Breast epithelium (tissue), 4 donors: ENCODE measurements at regions not wholly inside any gene's neighbourhood (a gene's known extent, or its start where the extent isn't known, plus 50 kb on each side); places are given as distances from the start of the nearest gene placed in this dataset.

ENCODE experiments used
- DNase-seq, 2 donors: peaks; one replicate each; pipeline ENCODE4 v3.0.0-alpha.2; 2019; ENCODE audit warnings: low spot score in 2 of 2
- H3K27ac ChIP-seq, 2 donors: fragments of 200-600 bp; sonication (generic) in 1 of 2; one replicate each; pipeline ENCODE4 v1.5.1; 2016 to 2019; ENCODE audit warnings: mild to moderate bottlenecking in 1 of 2
- H3K27me3 ChIP-seq, 2 donors: fragments of 200-600 bp; sonication (generic) in 1 of 2; one replicate each; pipeline versions ENCODE4 v1.5.1 to v1.6.0; 2017 to 2019; ENCODE audit warnings: control low read depth in 1 of 2, mild to moderate bottlenecking in 1 of 2
- H3K36me3 ChIP-seq: fragments of 200-600 bp; one replicate; pipeline ENCODE4 v1.5.1; 2019
- H3K4me1 ChIP-seq, 2 donors: fragments of 200-600 bp; sonication (generic); one replicate each; pipeline ENCODE4 v1.5.1; 2016 to 2019; ENCODE audit warnings: control low read depth in 1 of 2
- H3K4me3 ChIP-seq, 3 donors: fragments of 200-600 bp; sonication (generic); 1 replicate in 2 of 3; 2 replicates in 1 of 3; pipeline ENCODE4 v1.5.1; 2016 to 2019; ENCODE audit warnings: mild to moderate bottlenecking in 3 of 3, moderate library complexity in 2 of 3
- H3K9me3 ChIP-seq, 2 donors: fragments of 200-600 bp; sonication (generic) in 1 of 2; one replicate each; pipeline ENCODE4 v1.5.1; 2016 to 2019; ENCODE audit warnings: control low read depth in 1 of 2
- POLR2A ChIP-seq: fragments of 450-650 bp; IDR thresholded peaks from one replicate; pipeline ENCODE4 v1.6.1; 2016; ENCODE audit warnings: antibody characterized with exemption, mild to moderate bottlenecking, moderate library complexity
- POLR2AphosphoS5 ChIP-seq, 3 donors: sonication (generic); formaldehyde crosslinking; IDR thresholded peaks; one replicate each; pipeline ENCODE4 v1.6.1; 2017; ENCODE audit warnings: antibody characterized with exemption in 3 of 3
- intact Hi-C: fragments of 100-400 bp; cut with DNase I; formaldehyde crosslinking; loops from one replicate; pipeline ENCODE4 v1.15.1; 2023; ENCODE audit warnings: low total_unique reads
- TF ChIP-seq, protein P1 (sequence below), 3 donors: fragments of 450-650 bp; IDR thresholded peaks; one replicate each; pipeline ENCODE4 v1.5.1; 2016 to 2017; ENCODE audit warnings: antibody characterized with exemption in 3 of 3, mild to moderate bottlenecking in 3 of 3, moderate library complexity in 3 of 3

DNA sequence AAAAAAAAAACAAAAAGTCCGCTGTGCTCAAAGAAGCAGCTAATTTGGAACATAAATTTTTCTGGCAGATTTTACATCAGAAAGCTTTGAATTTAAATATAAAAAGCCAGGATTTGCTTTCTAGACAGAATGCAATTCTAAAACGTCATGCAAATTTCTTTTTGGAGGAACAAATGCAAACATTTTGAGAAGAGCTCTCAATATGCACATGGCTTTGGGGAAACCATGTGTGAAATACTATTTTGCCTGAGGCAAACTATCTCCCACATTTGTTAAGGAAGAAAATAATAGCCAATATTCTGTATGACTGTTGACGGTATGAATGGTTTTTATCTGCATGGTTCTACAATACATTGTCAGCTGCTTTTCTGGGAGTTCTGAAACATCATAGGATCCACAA is 320.0 kb upstream of the PSMD7 start:
- Histone ChIP-seq H3K27me3 (peaks cover 0 to 6% of the 10 kb centered on the region in 2 donors), H3K4me1 (no peaks in the 10 kb centered on the region), H3K9me3 (peaks cover 0 to 9% of the 10 kb centered on the region in 2 donors), H3K36me3 (no peaks in the 10 kb centered on the region), H3K4me3 (no peak overlapping the region), H3K27ac (no peak overlapping the region)
- intact Hi-C loops, result no loop called here
- no peak for DNase-seq
- TF ChIP-seq POLR2A (no peak), POLR2AphosphoS5 (IDR thresholded peaks at IDR 0.05) (no peak)
- TF ChIP-seq, protein P1, sequence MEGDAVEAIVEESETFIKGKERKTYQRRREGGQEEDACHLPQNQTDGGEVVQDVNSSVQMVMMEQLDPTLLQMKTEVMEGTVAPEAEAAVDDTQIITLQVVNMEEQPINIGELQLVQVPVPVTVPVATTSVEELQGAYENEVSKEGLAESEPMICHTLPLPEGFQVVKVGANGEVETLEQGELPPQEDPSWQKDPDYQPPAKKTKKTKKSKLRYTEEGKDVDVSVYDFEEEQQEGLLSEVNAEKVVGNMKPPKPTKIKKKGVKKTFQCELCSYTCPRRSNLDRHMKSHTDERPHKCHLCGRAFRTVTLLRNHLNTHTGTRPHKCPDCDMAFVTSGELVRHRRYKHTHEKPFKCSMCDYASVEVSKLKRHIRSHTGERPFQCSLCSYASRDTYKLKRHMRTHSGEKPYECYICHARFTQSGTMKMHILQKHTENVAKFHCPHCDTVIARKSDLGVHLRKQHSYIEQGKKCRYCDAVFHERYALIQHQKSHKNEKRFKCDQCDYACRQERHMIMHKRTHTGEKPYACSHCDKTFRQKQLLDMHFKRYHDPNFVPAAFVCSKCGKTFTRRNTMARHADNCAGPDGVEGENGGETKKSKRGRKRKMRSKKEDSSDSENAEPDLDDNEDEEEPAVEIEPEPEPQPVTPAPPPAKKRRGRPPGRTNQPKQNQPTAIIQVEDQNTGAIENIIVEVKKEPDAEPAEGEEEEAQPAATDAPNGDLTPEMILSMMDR (IDR thresholded peaks at IDR 0.05), result no peak

DNA sequence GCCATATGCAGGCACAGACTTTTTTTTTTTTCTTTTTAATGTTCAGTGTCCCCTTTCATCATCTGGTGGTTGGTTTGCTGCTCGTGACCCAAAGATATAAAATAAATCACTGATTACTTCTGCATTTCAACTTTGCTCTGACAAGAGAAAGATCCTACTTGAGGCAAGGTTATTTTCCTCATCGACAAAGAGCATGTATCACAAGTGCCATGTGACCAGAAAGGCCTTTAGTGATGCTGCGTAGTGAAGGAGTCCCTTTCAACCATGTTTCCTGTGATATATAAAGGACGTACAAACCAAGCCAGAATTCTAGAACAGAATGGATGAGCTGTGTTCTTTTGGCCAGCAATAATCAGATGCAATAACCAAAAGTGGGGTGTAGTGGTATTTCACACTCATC is 323.4 kb upstream of the PSMD7 start:
- H3K4me1 ChIP-seq, result no peaks in the 10 kb centered on the region
- H3K27me3 ChIP-seq, result peaks cover 0 to 6% of the 10 kb centered on the region in 2 donors
- TF ChIP-seq, protein P1 (IDR thresholded peaks at IDR 0.05), result no peak
- TF ChIP-seq POLR2A (no peak), POLR2AphosphoS5 (IDR thresholded peaks at IDR 0.05) (no peak)
- intact Hi-C loops, result no loop called here
- H3K36me3 ChIP-seq, result no peaks in the 10 kb centered on the region
- no peak overlapping the region for H3K4me3 ChIP-seq
- peaks cover 0 to 9% of the 10 kb centered on the region in 2 donors for H3K9me3 ChIP-seq
- H3K27ac ChIP-seq, result no peak overlapping the region
- DNase-seq, result no peak

DNA sequence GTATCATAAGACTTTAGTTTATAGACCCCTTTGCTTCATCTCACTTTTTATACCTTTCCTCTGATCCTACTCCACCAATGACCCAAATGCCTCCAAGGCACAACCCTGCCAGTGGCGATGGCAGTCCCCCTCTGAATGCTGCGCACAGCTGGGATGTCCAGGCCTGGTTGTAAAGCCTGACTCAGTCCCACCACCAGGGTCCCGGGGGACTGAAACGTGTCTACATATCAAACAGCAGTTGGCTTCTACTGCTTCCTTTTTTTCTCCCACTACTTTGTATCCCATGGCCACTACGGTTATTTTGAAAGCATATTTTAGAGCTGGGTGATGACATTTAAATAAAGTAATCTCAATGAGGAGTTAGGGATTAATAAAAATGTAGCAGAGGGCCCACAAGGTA is 329.8 kb upstream of the PSMD7 start:
- DNase-seq, result no peak
- TF ChIP-seq, protein P1 (IDR thresholded peaks at IDR 0.05), result no peak

DNA sequence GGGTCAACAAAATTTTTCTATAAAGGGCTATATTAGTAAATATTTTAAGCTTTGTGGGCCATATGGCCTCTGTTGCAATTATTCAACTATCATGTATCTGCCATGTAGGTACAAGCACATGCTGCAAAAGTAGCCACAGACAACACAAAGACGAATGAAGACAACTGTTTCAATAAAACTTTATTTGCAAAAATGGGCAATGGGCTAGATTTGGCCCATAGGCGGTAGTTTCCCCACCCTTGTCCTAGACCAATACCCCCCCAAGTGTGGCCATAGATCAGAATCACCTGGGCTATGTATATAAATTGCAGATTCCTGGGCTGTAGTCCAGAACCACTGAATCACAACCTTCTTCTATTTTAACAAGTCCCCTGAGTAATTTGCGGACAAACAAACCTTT is 331.0 kb upstream of the PSMD7 start:
- Histone ChIP-seq H3K36me3 (no peaks in the 10 kb centered on the region), H3K4me3 (no peak overlapping the region), H3K9me3 (peaks cover 0 to 3% of the 10 kb centered on the region in 2 donors), H3K27me3 (no peaks in the 10 kb centered on the region), H3K4me1 (no peaks in the 10 kb centered on the region), H3K27ac (no peak overlapping the region)
- no peak for DNase-seq
- intact Hi-C loops, result no loop called here
- TF ChIP-seq POLR2AphosphoS5 (IDR thresholded peaks at IDR 0.05), result no peak

More for the DNA sequence above, 329.8 kb upstream of the PSMD7 start:
- intact Hi-C loops, result no loop called here
- Histone ChIP-seq H3K27me3 (no peaks in the 10 kb centered on the region), H3K4me1 (no peaks in the 10 kb centered on the region), H3K36me3 (no peaks in the 10 kb centered on the region), H3K27ac (no peak overlapping the region), H3K4me3 (no peak overlapping the region), H3K9me3 (peaks cover 0 to 3% of the 10 kb centered on the region in 2 donors)

DNA sequence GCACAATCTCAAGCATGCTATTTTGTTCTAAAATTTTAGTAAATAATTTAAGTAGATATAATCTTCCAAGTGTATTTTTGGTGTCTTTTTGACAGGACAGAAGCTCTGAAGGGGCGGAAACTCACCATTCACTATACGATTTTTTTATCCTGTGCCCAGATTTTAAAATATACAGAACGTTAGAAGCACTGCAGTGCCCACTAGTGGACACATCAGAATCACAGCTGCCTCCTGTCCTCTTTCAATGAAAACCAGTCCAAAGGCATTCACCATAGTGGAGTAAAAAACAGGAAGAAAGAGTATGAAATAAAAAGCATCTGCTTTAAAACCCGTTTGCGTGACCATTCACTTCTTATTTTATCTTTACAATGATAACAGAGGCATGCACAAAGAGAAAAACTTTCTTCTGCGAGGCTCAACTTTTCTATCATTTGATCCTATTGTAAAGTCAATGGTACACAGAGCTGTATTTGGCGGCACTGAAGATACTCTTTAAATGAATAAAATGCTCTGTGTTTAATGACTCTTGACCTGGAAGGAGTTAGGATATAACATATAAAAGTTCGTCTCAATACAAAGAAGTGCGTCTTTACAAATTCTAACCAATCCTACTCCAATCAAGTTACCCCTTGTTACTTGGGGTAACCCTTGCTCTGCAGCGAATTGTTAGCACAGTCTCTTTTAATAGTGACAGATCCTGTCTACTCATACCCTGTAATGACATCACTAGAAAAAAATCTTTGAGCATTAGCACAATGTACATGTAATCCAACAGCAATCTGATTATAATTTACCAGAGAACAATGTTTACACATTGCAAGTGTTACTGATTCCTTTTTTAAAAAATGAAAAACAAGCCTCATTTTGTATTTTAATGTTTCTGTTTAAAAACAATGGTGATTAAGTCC is 339.8 kb upstream of the PSMD7 start:
- Histone ChIP-seq H3K9me3 (no peaks in the 10 kb centered on the region), H3K27me3 (peaks cover 0 to 5% of the 10 kb centered on the region in 2 donors), H3K27ac (no peak overlapping the region), H3K4me3 (no peak overlapping the region), H3K4me1 (no peaks in the 10 kb centered on the region), H3K36me3 (no peaks in the 10 kb centered on the region)
- intact Hi-C loops, result no loop called here
- DNase-seq, result peak in 1 of 2 donors; percentile 30
- TF ChIP-seq POLR2A (no peak), POLR2AphosphoS5 (IDR thresholded peaks at IDR 0.05) (no peak)
- TF ChIP-seq, protein P1 (IDR thresholded peaks at IDR 0.05), result peak in 2 of 3 donors; percentile 48 to 65
